Kidney (tissue), 13 donors: ENCODE measurements at regions not wholly inside any gene's neighbourhood (a gene's known extent, or its start where the extent isn't known, plus 50 kb on each side); places are given as distances from the start of the nearest gene placed in this dataset.
"Not testable (repeated sequence)": the region's sequence is repeated elsewhere in the genome, so short reads cannot be mapped to it uniquely, and the experiment has no call there.

Experiments used
- DNase-seq, 5 donors: peaks; one replicate each; pipeline ENCODE4 v3.0.0-alpha.2; 2013 to 2020
- FAIRE-seq: peaks from 2 replicates; lab custom pipeline; 2012; peaks lifted over from hg19 to GRCh38; lab: Jason Lieb, UNC
- H3K27ac ChIP-seq, 2 donors: one replicate each; pipeline ENCODE4 v1.7.0; 2013; ENCODE audit warnings: low read depth in 2 of 2, low read length in 2 of 2, inconsistent platforms in 1 of 2
- H3K27me3 ChIP-seq: one replicate; pipeline ENCODE4 v1.7.1; 2013; ENCODE audit warnings: low read length, inconsistent platforms; ENCODE audit not compliant: control insufficient read depth, insufficient read depth
- H3K36me3 ChIP-seq, 3 donors: one replicate each; pipeline versions ENCODE4 v1.7.0 to v1.7.1; 2013; ENCODE audit warnings: low read length in 3 of 3, control low read depth in 1 of 3, inconsistent platforms in 1 of 3; ENCODE audit not compliant: insufficient read depth in 3 of 3, control insufficient read depth in 2 of 3
- H3K4me1 ChIP-seq, 3 donors: one replicate each; pipeline versions ENCODE4 v1.7.0 to v1.7.1; 2013; ENCODE audit warnings: low read length in 3 of 3, inconsistent platforms in 1 of 3, low read depth in 1 of 3; ENCODE audit not compliant: control insufficient read depth in 2 of 3, insufficient read depth in 2 of 3
- H3K4me3 ChIP-seq, 3 donors: one replicate each; pipeline versions ENCODE4 v1.7.0 to v1.8.1; 2013; ENCODE audit warnings: low read length in 3 of 3, control low read depth in 1 of 3, inconsistent platforms in 1 of 3
- H3K9ac ChIP-seq, 3 donors: one replicate each; pipeline versions ENCODE4 v1.7.0 to v1.7.1; 2013; ENCODE audit warnings: low read length in 3 of 3, control low read depth in 1 of 3, inconsistent platforms in 1 of 3
- H3K9me3 ChIP-seq, 3 donors: one replicate each; pipeline versions ENCODE4 v1.7.0 to v1.7.1; 2013; ENCODE audit warnings: low read length in 3 of 3, control low read depth in 1 of 3, inconsistent platforms in 1 of 3; ENCODE audit not compliant: control insufficient read depth in 2 of 3, insufficient read depth in 1 of 3
- intact Hi-C: fragments of 100-400 bp; cut with DNase I; formaldehyde crosslinking; loops from one replicate; pipeline ENCODE4 v1.11.1; 2022
- TF ChIP-seq, protein P1 (sequence below): IDR thresholded peaks from 3 replicates; pipeline ENCODE4 v1.5.1; 2012; ENCODE audit warnings: mild to moderate bottlenecking, moderate library complexity, borderline replicate concordance; ENCODE audit not compliant: insufficient read depth; ENCODE audit errors: extremely low read depth
- donor health status: control.
- donor health status: control.
- donor health status: control.
- donor health status: control.
- donor health status: control.
- donor health status: DM: yes; HTN: yes; CAD: no.
- donor health status: Normal renal cell carcinoma (clear cell type).

DNA sequence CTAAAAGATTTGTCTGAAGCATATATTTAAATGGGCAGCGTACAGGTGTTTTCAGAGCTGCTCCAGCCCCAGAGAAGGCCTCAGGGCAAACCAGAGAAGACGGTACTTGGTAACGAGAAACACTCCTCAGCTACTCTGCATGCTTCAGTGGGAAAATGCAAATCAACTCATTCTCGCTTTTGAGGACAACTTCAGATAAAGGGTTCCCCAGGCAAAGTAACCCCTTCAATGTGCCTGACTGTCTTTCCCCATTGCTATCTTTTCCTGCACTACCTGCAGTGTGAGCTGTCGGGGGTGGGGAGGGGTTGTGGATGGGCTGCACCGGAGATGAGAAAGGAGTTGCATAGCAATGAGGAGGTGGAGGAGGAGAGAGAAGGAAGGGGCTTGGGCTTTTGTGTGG is 339.7 kb upstream of the CLINT1 start:
- intact Hi-C loops = no loop called here
- H3K9me3 ChIP-seq = no peaks in the 10 kb centered on the region
- H3K4me1 ChIP-seq = no peaks in the 10 kb centered on the region
- no peaks in the 10 kb centered on the region for H3K27me3 ChIP-seq
- FAIRE-seq = no peak
- no peak overlapping the region for H3K27ac ChIP-seq
- no peak overlapping the region for H3K4me3 ChIP-seq
- DNase-seq = peak in 1 of 5 donors; percentile 18
- TF ChIP-seq, protein P1, sequence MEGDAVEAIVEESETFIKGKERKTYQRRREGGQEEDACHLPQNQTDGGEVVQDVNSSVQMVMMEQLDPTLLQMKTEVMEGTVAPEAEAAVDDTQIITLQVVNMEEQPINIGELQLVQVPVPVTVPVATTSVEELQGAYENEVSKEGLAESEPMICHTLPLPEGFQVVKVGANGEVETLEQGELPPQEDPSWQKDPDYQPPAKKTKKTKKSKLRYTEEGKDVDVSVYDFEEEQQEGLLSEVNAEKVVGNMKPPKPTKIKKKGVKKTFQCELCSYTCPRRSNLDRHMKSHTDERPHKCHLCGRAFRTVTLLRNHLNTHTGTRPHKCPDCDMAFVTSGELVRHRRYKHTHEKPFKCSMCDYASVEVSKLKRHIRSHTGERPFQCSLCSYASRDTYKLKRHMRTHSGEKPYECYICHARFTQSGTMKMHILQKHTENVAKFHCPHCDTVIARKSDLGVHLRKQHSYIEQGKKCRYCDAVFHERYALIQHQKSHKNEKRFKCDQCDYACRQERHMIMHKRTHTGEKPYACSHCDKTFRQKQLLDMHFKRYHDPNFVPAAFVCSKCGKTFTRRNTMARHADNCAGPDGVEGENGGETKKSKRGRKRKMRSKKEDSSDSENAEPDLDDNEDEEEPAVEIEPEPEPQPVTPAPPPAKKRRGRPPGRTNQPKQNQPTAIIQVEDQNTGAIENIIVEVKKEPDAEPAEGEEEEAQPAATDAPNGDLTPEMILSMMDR = no peak
- no peaks in the 10 kb centered on the region for H3K36me3 ChIP-seq
- H3K9ac ChIP-seq = no peak overlapping the region

DNA sequence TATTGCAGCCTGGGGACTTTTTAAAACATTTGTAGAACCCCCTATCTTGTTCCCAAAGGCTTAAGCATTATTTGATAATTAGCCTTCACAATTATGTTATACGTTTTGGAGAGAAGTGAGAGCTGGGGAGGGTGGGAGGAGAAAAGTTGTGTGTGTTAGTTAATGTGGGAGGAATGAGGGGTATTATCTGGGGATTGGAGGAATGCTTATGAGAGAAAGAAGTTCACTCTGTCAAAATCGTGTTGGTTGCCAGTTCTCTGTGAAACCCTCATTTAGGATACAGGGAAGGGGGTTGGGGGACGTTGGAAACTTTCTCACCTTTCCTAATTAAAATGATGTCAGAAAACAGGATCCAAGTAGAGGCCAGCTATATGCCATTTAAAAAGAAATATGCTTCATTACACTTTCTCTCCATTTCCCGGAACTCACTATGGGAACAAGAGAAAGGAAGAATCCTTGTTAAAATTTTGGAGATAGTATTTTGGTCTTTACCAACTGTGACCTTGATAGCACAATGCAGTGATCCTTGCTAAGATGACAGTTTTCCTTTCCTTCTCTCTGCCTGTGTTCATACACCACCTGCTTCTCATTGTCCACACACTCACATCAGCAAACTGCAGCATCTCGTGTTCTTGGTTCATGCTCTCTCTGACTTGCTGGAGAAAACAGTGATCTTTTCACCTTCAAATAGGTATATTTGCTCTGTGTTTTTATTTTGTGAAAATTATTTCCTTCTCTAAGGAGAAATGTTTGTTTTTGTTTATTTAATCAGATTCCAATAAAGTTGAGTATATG is 336.7 kb upstream of the CLINT1 start:
- H3K36me3 ChIP-seq = no peaks in the 10 kb centered on the region
- TF ChIP-seq, protein P1 = no peak
- no peaks in the 10 kb centered on the region for H3K27me3 ChIP-seq
- peaks cover 0 to 2% (median 0%) of the 10 kb centered on the region in 3 donors for H3K9me3 ChIP-seq
- no peak overlapping the region for H3K27ac ChIP-seq
- intact Hi-C loops = no loop called here
- H3K4me3 ChIP-seq = no peak overlapping the region
- no peaks in the 10 kb centered on the region for H3K4me1 ChIP-seq
- FAIRE-seq (no peak), DNase-seq (no peak)
- H3K9ac ChIP-seq = no peak overlapping the region

DNA sequence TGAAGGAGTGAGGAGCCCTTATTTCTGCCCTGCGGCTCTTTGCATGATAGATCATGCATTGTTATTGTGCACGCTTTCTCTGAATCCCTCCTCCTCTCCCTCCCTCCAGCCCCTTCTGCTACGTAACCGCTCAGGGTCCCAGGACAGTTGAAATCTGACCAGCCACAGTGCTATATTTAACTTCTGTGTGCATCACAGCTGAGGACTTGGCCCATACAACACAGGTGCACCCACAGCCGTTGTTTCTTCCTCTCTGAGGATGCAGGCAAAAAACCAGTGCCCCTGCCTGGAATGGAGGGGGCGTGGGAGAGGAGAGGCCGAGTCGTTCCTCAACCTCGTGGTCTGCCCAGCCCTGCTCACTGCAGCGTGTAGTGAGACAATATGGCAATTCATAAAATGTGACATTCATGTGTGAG is 335.6 kb upstream of the CLINT1 start:
- Histone ChIP-seq H3K4me1 (no peaks in the 10 kb centered on the region), H3K9ac (no peak overlapping the region), H3K27me3 (no peaks in the 10 kb centered on the region), H3K9me3 (peaks cover 0 to 2% (median 0%) of the 10 kb centered on the region in 3 donors), H3K27ac (no peak overlapping the region), H3K36me3 (no peaks in the 10 kb centered on the region), H3K4me3 (no peak overlapping the region)
- DNase-seq (peak in 3 of 5 donors; percentile 15 to 40 (median 31)), FAIRE-seq (no peak)
- intact Hi-C loops = no loop called here
- TF ChIP-seq, protein P1 = no peak

DNA sequence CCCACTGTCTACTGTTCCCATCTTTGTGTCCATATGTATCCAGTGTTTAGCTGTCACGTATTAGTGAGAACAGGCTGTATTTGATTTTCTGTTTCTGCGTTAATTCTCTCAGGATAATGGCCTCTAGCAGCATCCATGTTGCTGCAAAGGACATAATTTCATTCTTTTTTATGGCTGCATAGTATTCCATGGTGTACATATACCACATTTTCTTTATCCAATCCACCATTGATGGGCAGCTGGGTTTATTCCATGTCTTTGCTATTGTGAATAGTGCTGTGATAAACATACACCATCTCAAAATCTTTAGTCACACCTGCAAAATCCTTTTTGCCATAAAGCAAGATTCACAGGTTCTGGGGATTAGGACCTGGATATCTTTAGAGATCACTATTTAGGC is 334.4 kb upstream of the CLINT1 start:
- H3K27me3 ChIP-seq, FAIRE-seq, H3K9ac ChIP-seq, H3K4me3 ChIP-seq, intact Hi-C loops, H3K9me3 ChIP-seq, H3K27ac ChIP-seq, H3K4me1 ChIP-seq, DNase-seq, H3K36me3 ChIP-seq: not testable (repeated sequence)
